PFSK-1 (cell line): ENCODE measurements at regions not wholly inside any gene's neighbourhood (a gene's known extent, or its start where the extent isn't known, plus 50 kb on each side); places are given as distances from the start of the nearest gene placed in this dataset.

Source experiments
- FOXP2 ChIP-seq: optimal IDR thresholded peaks from 2 replicates; pipeline ENCODE3; 2011; ENCODE audit warnings: borderline replicate concordance, control low read depth, inconsistent platforms; ENCODE audit not compliant: insufficient read depth; ENCODE audit errors: extremely low read length, extremely low read depth
- POLR2AphosphoS5 ChIP-seq: IDR thresholded peaks from 2 replicates; pipeline ENCODE4 v1.6.1; 2012; ENCODE audit warnings: low read depth, mild to moderate bottlenecking, control low read depth, low read length, moderate library complexity
- SIN3A ChIP-seq: IDR thresholded peaks from 2 replicates; pipeline ENCODE4 v1.6.1; 2012; ENCODE audit warnings: mild to moderate bottlenecking, low read length, moderate library complexity, borderline replicate concordance; ENCODE audit not compliant: insufficient read depth
- TAF1 ChIP-seq: IDR thresholded peaks from 2 replicates; pipeline ENCODE4 v1.6.1; 2012; ENCODE audit warnings: low read length, control low read depth, borderline replicate concordance; ENCODE audit not compliant: insufficient read depth
- TF ChIP-seq, protein P1 (sequence below), 2 experiments: IDR thresholded peaks; 2 replicates each; pipeline versions ENCODE4 v1.6.1 to v1.8.0; 2011 to 2012; ENCODE audit warnings: low read depth in 2 of 2, low read length in 2 of 2, control low read depth in 1 of 2, inconsistent platforms in 1 of 2, mild to moderate bottlenecking in 1 of 2, moderate library complexity in 1 of 2; ENCODE audit not compliant: insufficient read depth in 1 of 2

DNA sequence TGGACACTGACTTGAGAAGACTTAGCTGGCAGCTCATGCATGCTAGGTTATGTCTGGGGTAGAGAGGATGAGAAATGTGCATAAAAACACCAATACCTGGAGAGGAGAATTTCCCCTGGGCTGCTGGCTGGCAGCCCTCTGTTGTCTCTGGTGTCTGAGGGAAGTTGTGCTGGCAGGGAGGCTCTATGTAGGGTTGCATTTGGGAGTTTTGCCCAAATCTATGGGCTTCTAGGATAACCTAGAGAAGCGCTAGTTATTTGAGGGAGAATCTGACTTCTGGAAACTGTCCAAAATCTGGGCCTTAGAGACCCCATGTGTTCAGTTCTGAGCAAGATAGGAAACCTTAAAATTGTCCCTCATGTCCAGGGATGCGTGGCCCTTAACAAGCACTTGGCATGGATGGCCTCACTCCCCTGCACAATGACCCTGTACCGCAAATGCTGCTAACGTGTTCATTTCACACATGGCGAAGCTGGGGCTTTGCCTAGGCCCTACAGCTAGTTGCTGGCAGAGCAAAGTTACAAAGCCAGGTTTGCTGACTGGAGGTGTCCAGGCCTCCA, 70.3 kb upstream of the ATP2B2 start:
- no peak for TF ChIP-seq SIN3A
- no peak for TF ChIP-seq POLR2AphosphoS5
- TF ChIP-seq, protein P1, sequence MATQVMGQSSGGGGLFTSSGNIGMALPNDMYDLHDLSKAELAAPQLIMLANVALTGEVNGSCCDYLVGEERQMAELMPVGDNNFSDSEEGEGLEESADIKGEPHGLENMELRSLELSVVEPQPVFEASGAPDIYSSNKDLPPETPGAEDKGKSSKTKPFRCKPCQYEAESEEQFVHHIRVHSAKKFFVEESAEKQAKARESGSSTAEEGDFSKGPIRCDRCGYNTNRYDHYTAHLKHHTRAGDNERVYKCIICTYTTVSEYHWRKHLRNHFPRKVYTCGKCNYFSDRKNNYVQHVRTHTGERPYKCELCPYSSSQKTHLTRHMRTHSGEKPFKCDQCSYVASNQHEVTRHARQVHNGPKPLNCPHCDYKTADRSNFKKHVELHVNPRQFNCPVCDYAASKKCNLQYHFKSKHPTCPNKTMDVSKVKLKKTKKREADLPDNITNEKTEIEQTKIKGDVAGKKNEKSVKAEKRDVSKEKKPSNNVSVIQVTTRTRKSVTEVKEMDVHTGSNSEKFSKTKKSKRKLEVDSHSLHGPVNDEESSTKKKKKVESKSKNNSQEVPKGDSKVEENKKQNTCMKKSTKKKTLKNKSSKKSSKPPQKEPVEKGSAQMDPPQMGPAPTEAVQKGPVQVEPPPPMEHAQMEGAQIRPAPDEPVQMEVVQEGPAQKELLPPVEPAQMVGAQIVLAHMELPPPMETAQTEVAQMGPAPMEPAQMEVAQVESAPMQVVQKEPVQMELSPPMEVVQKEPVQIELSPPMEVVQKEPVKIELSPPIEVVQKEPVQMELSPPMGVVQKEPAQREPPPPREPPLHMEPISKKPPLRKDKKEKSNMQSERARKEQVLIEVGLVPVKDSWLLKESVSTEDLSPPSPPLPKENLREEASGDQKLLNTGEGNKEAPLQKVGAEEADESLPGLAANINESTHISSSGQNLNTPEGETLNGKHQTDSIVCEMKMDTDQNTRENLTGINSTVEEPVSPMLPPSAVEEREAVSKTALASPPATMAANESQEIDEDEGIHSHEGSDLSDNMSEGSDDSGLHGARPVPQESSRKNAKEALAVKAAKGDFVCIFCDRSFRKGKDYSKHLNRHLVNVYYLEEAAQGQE (IDR thresholded peaks at IDR 0.05; ENCODE audit: insufficient read depth in 1 of 2, low read depth in 2 of 2, low read length in 2 of 2), result no peak
- TF ChIP-seq TAF1, result no peak
- no peak for TF ChIP-seq FOXP2

DNA sequence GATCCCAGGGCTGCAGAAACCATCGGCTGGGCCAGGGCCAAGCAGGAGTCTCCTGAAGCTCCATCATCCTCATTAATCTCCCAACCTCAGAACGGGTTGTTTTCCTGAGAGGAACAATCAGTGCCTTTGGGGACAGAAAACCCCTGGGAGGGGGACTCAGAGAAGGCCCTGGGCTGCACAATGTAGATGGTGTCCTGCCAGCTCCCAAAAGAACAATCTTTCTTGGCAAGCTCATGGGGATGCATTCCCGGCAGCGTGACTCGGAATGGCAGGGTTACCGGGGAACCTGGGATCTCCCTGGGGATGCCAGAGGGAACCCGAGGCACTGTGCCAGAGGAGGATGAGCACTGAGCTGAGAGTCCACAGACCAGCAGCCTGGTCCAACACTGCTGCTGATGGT, 72.1 kb upstream of the ATP2B2 start:
- TF ChIP-seq POLR2AphosphoS5, result no peak
- no peak for TF ChIP-seq TAF1
- TF ChIP-seq SIN3A, result no peak
- no peak for TF ChIP-seq FOXP2
- TF ChIP-seq, protein P1 (IDR thresholded peaks at IDR 0.05; ENCODE audit: insufficient read depth in 1 of 2, low read depth in 2 of 2, low read length in 2 of 2), result no peak

DNA sequence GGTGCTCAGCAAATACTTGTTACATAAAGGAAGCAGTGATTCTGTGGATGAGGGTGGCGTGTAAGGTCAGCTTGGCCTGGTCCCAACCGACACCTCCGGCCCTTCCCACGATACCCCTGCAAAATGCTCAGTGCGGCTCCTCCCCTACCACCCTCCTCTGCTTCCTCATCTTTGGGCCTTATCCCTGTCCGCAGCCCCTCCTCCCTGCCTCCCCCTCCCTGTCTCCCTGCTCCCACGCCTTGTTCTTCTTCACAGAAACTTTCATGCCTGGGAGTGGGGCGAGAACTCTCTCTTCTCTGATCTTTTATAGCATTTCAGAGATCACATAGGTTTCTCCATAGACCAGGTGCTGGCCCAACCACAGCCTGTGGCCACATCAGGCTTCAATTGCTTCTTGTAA, 75.0 kb upstream of the ATP2B2 start:
- TF ChIP-seq TAF1 (no peak), POLR2AphosphoS5 (no peak), FOXP2 (no peak), SIN3A (no peak)
- TF ChIP-seq, protein P1 (IDR thresholded peaks at IDR 0.05; ENCODE audit: insufficient read depth in 1 of 2, low read depth in 2 of 2, low read length in 2 of 2), result no peak

DNA sequence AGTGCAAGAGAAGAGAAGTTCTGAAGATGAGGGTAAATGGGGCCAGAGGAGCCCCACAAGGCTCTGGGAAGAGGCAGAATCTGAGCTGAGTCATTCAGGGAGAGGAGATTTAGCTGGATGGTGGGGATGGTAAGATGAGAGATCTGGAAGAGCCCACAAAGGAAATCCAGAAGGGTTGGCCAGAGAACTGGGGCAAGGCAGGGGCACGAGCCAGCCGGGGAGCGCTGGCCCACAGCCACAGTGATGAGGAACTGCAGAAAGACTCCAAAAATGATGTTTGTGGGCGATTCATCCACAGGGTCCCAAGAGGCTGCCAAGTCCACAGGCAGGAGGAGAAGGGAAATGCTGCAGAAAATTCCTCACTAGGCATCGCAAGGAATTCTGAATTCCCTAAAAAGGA, 75.9 kb upstream of the ATP2B2 start:
- TF ChIP-seq POLR2AphosphoS5 (no peak), TAF1 (no peak), SIN3A (no peak), FOXP2 (no peak)
- TF ChIP-seq, protein P1 (IDR thresholded peaks at IDR 0.05; ENCODE audit: insufficient read depth in 1 of 2, low read depth in 2 of 2, low read length in 2 of 2), result no peak

DNA sequence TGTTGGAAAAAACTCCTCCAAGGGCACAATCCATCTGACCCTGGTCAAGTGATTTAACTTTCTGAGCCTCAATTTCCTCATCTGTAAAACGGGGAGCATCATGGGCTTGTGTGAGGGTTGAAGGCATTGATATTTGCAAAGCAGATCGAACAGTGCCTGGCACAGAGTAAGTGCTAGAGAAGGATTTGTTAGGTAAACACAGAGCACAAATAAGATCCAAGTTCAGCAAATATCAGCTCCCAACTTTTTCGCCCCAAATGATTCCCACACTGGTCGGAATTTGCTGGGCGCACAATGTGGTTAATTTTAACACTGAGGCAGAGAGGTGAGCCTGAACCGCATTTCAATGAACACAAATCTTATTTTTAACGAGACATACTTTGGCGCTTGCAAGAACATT, 76.3 kb upstream of the ATP2B2 start:
- TF ChIP-seq SIN3A (no peak), TAF1 (no peak), POLR2AphosphoS5 (no peak), FOXP2 (no peak)
- TF ChIP-seq, protein P1 (IDR thresholded peaks at IDR 0.05; ENCODE audit: insufficient read depth in 1 of 2, low read depth in 2 of 2, low read length in 2 of 2), result no peak
